ENCODE measurements at regions not wholly inside any gene's neighbourhood (a gene's known extent, or its start where the extent isn't known, plus 50 kb on each side); places are given as distances from the start of the nearest gene placed in this dataset.

GRCh38 chr3:69565316-69565715 is 173.9 kb upstream of the MITF start:
- TF ChIP-seq CTCF (IDR thresholded peaks at IDR 0.05; ENCODE audit: borderline replicate concordance, extremely low read depth, low read length, poor library complexity, severe bottlenecking), result no peak
- TF ChIP-seq EZH2 (IDR thresholded peaks at IDR 0.05; ENCODE audit: borderline replicate concordance, low read depth, low read length, severe bottlenecking), result no peak

Data from DND-41 (cell line).